Adipocyte (in vitro differentiated cells): ENCODE measurements at regions not wholly inside any gene's neighbourhood (a gene's known extent, or its start where the extent isn't known, plus 50 kb on each side); places are given as distances from the start of the nearest gene placed in this dataset.
A peak's percentile ranks its signal among the peaks of the same experiment; 100 is the strongest.

Experiments used
- DNase-seq: peaks from one replicate; pipeline ENCODE4 v3.0.0-alpha.2; 2015; ENCODE audit warnings: low read depth
- H3K27me3 ChIP-seq: replicated peaks from 2 replicates; pipeline ENCODE4 v1.7.0; 2013; ENCODE audit warnings: mild to moderate bottlenecking, low read length, moderate library complexity; ENCODE audit not compliant: control insufficient read depth, insufficient read depth
- H3K36me3 ChIP-seq: 2 replicates; pipeline ENCODE4 v1.7.0; 2013; ENCODE audit warnings: low read length, mild to moderate bottlenecking, moderate library complexity; ENCODE audit not compliant: control insufficient read depth, insufficient read depth, severe bottlenecking
- H3K4me1 ChIP-seq: 2 replicates; pipeline ENCODE4 v1.7.0; 2013; ENCODE audit warnings: mild to moderate bottlenecking, low read length, moderate library complexity; ENCODE audit not compliant: control insufficient read depth, insufficient read depth
- H3K4me3 ChIP-seq: 2 replicates; pipeline ENCODE4 v1.7.0; 2013; ENCODE audit warnings: mild to moderate bottlenecking, low read length, moderate library complexity
- H3K9ac ChIP-seq: 2 replicates; pipeline ENCODE4 v1.7.0; 2013; ENCODE audit warnings: mild to moderate bottlenecking, low read length, moderate library complexity
- H3K9me3 ChIP-seq: 2 replicates; pipeline ENCODE4 v1.7.0; 2013; ENCODE audit warnings: mild to moderate bottlenecking, low read length, moderate library complexity; ENCODE audit not compliant: control insufficient read depth

- peaks cover 37% of the 10 kb centered on the region for H3K27me3 ChIP-seq
- DNase-seq: no peak
- no peaks in the 10 kb centered on the region for H3K9me3 ChIP-seq
- no peaks in the 10 kb centered on the region for H3K36me3 ChIP-seq
- H3K9ac ChIP-seq: no peak overlapping the region
- no peak overlapping the region for H3K4me3 ChIP-seq
- H3K4me1 ChIP-seq: peaks cover 17% of the 10 kb centered on the region
Measured at GRCh38 chr3:72590732-72591221, 257.5 kb downstream of the SHQ1 start.

GRCh38 chr3:72587282-72587681 lies 261.0 kb downstream of the SHQ1 start:
- H3K27me3 ChIP-seq: peaks cover 27% of the 10 kb centered on the region
- H3K4me1 ChIP-seq: peaks cover 15% of the 10 kb centered on the region
- no peak for DNase-seq

GRCh38 chr3:72586694-72587093 lies 261.6 kb downstream of the SHQ1 start:
- DNase-seq: no peak
- Histone ChIP-seq H3K27me3 (peaks cover 31% of the 10 kb centered on the region), H3K36me3 (no peaks in the 10 kb centered on the region), H3K4me1 (peaks cover 9% of the 10 kb centered on the region), H3K9me3 (no peaks in the 10 kb centered on the region), H3K9ac (no peak overlapping the region), H3K4me3 (no peak overlapping the region)

More at GRCh38 chr3:72587282-72587681, 261.0 kb downstream of the SHQ1 start:
- Histone ChIP-seq H3K4me3 (no peak overlapping the region), H3K9me3 (no peaks in the 10 kb centered on the region), H3K9ac (no peak overlapping the region), H3K36me3 (no peaks in the 10 kb centered on the region)

GRCh38 chr3:72585966-72586365 lies 262.3 kb downstream of the SHQ1 start:
- H3K4me3 ChIP-seq: no peak overlapping the region
- DNase-seq: no peak

GRCh38 chr3:72584262-72584661 lies 264.0 kb downstream of the SHQ1 start:
- DNase-seq: no peak
- no peaks in the 10 kb centered on the region for H3K4me1 ChIP-seq
- H3K27me3 ChIP-seq: peaks cover 37% of the 10 kb centered on the region
- H3K9ac ChIP-seq: no peak overlapping the region
- no peak overlapping the region for H3K4me3 ChIP-seq
- H3K9me3 ChIP-seq: peaks cover 5% of the 10 kb centered on the region
- no peaks in the 10 kb centered on the region for H3K36me3 ChIP-seq

More at GRCh38 chr3:72585966-72586365, 262.3 kb downstream of the SHQ1 start:
- Histone ChIP-seq H3K36me3 (no peaks in the 10 kb centered on the region), H3K9me3 (no peaks in the 10 kb centered on the region), H3K9ac (no peak overlapping the region), H3K27me3 (peaks cover 37% of the 10 kb centered on the region), H3K4me1 (peaks cover 2% of the 10 kb centered on the region)

GRCh38 chr3:72582963-72583362 lies 265.3 kb downstream of the SHQ1 start:
- peaks cover 35% of the 10 kb centered on the region for H3K27me3 ChIP-seq
- DNase-seq: no peak
- H3K9ac ChIP-seq: no peak overlapping the region
- H3K36me3 ChIP-seq: no peaks in the 10 kb centered on the region
- peaks cover 5% of the 10 kb centered on the region for H3K9me3 ChIP-seq
- no peak overlapping the region for H3K4me3 ChIP-seq
- H3K4me1 ChIP-seq: no peaks in the 10 kb centered on the region

GRCh38 chr3:72582211-72582878 lies 265.9 kb downstream of the SHQ1 start:
- H3K4me1 ChIP-seq: no peaks in the 10 kb centered on the region
- H3K9me3 ChIP-seq: peaks cover 5% of the 10 kb centered on the region
- H3K36me3 ChIP-seq: no peaks in the 10 kb centered on the region
- H3K27me3 ChIP-seq: peaks cover 36% of the 10 kb centered on the region
- H3K4me3 ChIP-seq: no peak overlapping the region
- no peak overlapping the region for H3K9ac ChIP-seq
- DNase-seq: no peak

GRCh38 chr3:72580900-72581299 lies 267.3 kb downstream of the SHQ1 start:
- Histone ChIP-seq H3K4me1 (no peaks in the 10 kb centered on the region), H3K36me3 (no peaks in the 10 kb centered on the region), H3K9ac (no peak overlapping the region), H3K27me3 (peaks cover 29% of the 10 kb centered on the region), H3K9me3 (peaks cover 5% of the 10 kb centered on the region), H3K4me3 (no peak overlapping the region)
- no peak for DNase-seq

GRCh38 chr3:72580246-72580756 lies 267.9 kb downstream of the SHQ1 start:
- H3K9ac ChIP-seq: no peak overlapping the region
- no peaks in the 10 kb centered on the region for H3K36me3 ChIP-seq
- no peak for DNase-seq
- H3K9me3 ChIP-seq: peaks cover 5% of the 10 kb centered on the region
- peaks cover 29% of the 10 kb centered on the region for H3K27me3 ChIP-seq
- no peaks in the 10 kb centered on the region for H3K4me1 ChIP-seq
- no peak overlapping the region for H3K4me3 ChIP-seq

- no peak for DNase-seq
- Histone ChIP-seq H3K36me3 (no peaks in the 10 kb centered on the region), H3K4me3 (no peak overlapping the region), H3K9ac (no peak overlapping the region), H3K4me1 (no peaks in the 10 kb centered on the region), H3K9me3 (peaks cover 5% of the 10 kb centered on the region), H3K27me3 (peaks cover 29% of the 10 kb centered on the region)
Measured at GRCh38 chr3:72579581-72580245, 268.5 kb downstream of the SHQ1 start.

GRCh38 chr3:72579191-72579580 lies 269.1 kb downstream of the SHQ1 start:
- peak; percentile 61 for DNase-seq
- Histone ChIP-seq H3K4me3 (no peak overlapping the region), H3K9me3 (peaks cover 5% of the 10 kb centered on the region), H3K4me1 (no peaks in the 10 kb centered on the region), H3K27me3 (peaks cover 29% of the 10 kb centered on the region), H3K9ac (no peak overlapping the region), H3K36me3 (no peaks in the 10 kb centered on the region)
